ENCODE measurements at regions not wholly inside any gene's neighbourhood (a gene's known extent, or its start where the extent isn't known, plus 50 kb on each side); places are given as distances from the start of the nearest gene placed in this dataset.

- no peak for DNase-seq
These were observed 207.1 kb upstream of the N4BP1 start for GRCh38 chr16:48817032-48817431.

DNA sequence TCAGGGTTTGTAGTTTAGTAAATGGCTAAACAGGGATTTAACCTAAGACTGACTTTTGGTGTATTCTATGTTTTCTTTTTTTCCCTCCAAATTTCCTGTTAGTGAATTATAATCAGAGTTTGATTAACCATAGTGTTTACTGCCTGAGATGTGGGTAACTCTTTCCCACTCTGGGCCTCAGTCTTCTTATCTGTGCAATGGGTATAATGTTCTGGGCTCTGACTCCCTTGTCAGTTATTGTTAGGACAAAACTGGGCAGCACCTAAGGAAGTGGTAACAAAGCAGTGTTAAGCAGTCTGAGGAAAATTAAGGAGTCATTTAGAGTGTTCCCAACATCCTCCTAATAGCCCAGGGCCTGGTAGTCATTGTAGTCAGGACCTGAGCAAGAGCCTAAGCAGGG lies 206.4 kb upstream of the N4BP1 start:
- no peak for DNase-seq

- DNase-seq = no peak
These were observed 205.0 kb upstream of the N4BP1 start for GRCh38 chr16:48814994-48815393.

DNA sequence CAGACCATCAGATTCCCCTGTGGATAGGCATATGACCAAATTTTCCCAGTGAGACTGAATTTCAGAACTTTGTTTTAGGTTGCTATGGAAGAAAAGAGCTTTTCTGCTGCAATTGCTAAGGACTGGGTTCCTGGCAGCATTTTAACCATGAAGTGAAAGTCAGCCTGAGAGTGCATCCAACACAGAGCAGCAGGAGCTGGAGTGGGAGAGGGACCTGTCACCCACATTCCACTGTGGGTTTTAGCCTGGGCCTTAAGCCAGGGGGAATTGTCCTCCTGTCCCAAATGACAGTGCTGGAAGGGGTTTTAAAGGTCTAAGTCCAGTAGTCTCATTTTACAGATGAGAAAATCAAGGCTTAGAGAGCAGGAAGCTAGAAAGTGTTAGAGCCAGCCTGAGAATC lies 203.5 kb upstream of the N4BP1 start:
- no peak for DNase-seq

DNA sequence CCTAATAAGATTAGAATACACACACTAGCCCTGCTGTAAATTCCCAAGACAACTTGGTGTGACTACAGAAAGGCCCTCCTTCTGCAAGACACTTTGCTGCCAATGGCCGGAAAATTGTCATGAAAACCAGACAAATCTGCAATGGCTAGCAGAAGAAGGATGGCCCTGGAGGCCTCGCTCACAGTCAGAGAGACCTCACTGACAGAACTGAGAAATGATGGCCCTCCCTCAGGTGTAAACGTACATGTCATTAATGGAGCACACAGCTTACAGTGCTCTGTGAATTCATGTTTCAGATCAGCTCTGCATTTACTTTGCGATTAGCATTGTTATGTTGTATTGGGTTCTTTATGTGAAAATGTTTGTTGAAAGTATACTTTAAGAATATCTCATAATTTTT lies 202.9 kb upstream of the N4BP1 start:
- no peak for DNase-seq

- no peak for DNase-seq
These were observed 201.5 kb upstream of the N4BP1 start for GRCh38 chr16:48811478-48811877.

GRCh38 chr16:48810803-48811453 lies 200.9 kb upstream of the N4BP1 start:
- DNase-seq = no peak

DNA sequence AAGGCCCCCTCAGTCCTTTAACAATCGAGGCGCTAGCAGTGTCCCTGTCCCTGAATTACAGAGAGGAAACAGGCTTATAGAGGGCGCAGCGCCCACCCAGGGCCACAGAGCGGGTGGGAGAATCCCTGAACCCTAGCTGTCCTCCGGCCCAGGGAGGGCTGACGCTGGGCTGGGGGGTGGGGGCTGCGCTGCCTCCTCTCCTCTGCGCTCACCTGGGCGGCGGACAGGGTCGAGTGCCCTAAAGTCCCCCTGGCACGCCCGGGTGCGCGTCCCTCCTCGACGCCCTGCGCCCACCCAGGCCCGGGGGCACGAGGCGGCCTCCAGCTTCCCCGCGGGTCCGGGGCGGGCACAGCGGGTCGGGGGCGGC lies 200.4 kb upstream of the N4BP1 start:
- DNase-seq = no peak

GRCh38 chr16:48790151-48790550 lies 180.2 kb upstream of the N4BP1 start:
- DNase-seq = no peak

- no peak for DNase-seq
These were observed 178.5 kb upstream of the N4BP1 start for GRCh38 chr16:48788475-48788874.

GRCh38 chr16:48745541-48745940 lies 135.6 kb upstream of the N4BP1 start:
- DNase-seq = no peak

- DNase-seq = no peak
These were observed 131.0 kb upstream of the N4BP1 start for GRCh38 chr16:48740964-48741363.

GRCh38 chr16:48734220-48734619 lies 124.2 kb upstream of the N4BP1 start:
- DNase-seq = no peak

GRCh38 chr16:48704710-48705109 lies 94.7 kb upstream of the N4BP1 start:
- DNase-seq = no peak

DNA sequence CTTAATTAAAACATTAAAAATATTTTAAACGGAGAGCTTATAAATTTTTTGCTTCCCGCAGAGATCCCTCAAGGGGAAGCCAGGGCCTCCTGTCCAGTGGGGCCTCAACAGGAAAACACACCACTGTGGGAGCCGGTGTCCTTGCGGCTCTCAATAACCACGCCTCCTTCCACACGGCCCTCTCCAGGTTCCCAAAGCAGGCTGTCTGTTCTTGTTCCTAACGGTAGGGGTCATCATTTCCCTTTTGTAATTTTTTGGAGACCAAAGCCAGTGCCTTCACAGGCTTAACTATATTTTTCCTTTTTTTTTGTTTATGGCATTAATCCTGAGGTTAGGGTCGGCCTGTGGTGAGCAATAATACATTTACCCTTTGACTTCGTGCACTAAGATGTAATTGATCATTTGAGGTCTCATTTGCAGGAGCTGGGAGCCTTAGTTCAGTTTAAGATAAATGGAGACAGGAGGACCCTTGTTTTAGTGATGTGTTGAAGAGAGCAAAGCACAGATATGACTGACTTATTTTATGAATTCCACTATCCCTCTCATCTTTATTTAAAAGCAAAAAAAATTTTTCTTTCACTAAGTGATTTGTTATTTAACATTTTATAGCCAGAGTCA lies 77.5 kb upstream of the N4BP1 start:
- DNase-seq = peak; percentile 58

DNA sequence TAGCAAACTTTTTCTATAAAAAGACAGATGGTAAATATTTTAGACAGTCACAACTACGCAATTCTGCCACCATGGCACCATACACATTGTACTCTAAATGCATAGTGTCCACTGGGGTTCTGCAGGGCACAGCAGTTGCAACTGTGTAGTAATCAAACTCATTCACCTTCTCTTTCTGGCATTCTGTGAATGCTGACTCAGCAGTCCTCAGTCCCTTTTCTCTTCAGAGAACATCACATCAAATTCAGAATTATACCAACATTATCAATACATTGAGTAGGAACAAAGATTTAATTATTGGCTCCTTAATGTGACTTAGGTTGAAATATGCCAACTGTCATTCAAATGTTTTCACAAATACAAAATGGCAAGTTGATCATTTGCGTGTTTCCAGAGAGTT lies 74.2 kb upstream of the N4BP1 start:
- DNase-seq = no peak

DNA sequence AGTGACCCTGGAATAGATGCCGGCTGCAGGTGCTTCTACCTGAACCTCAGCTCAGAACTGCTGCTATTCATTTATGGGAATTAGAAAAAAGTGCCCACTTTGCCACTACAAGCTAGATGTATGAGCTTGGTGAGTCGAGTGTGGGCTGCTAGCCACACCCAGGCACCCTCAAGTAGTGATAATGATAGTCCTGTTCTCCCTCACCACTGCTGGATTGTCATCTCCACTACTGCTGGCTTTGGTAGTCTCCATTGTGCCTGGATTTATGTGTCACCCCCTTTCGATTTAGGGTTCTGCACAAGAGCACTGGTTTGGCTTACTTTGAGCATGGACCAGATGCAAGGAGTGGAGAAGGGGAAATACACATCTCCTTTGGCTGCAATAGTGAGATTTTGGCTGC lies 73.0 kb upstream of the N4BP1 start:
- DNase-seq = no peak

GRCh38 chr16:48681520-48681919 lies 71.5 kb upstream of the N4BP1 start:
- no peak for DNase-seq

GRCh38 chr16:48680881-48681280 lies 70.9 kb upstream of the N4BP1 start:
- no peak for DNase-seq

- no peak for DNase-seq
These were observed 66.9 kb upstream of the N4BP1 start for GRCh38 chr16:48676836-48677235.

DNA sequence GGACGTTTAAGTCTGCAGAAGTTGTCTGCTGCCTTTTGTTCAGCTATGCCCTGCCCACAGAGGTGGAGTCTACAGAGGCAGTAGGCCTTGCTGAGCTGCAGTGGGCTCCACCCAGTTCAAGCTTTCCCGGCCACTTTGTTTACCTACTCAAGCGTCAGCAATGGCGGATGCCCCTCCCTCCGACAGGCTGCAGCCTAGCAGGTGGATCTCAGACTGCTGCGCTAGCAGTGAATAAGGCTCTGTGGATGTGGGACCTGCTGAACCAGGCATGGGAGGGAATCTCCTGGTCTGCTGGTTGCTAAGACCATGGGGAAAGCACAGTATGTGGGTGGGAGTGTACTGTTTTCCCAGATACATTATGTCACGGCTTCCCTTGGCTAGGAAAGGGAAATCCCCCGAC lies 58.2 kb upstream of the N4BP1 start:
- DNase-seq = peak; percentile 21

DNA sequence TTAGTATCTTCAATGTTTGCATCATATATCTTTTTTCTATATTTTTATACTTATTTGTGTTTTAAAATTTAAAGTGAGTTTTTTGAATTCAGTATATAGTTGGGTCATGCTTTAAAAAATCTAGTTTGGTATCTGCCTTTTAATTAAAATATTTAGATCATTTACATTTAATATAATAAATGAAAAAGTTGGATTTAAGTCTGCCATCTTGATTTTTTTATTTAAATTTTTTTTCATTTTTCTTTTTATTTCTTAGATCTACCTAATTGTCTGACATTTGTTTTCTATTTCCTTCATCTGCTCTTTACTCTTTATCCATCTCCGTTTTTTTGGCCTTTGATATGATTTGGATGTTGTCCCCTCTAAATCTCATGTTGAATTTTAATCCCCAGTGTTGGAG lies 50.0 kb upstream of the N4BP1 start:
- no peak for DNase-seq

Data from NCI-H774 (cell line).